ENCODE measurements at regions not wholly inside any gene's neighbourhood (a gene's known extent, or its start where the extent isn't known, plus 50 kb on each side); places are given as distances from the start of the nearest gene placed in this dataset.
"Not testable (repeated sequence)": the region's sequence is repeated elsewhere in the genome, so short reads cannot be mapped to it uniquely, and the experiment has no call there.

GRCh38 chr16:85203462-85203813, 91.2 kb upstream of the CIBAR2 start:
- no peak for DNase-seq

GRCh38 chr16:85204242-85205010, 92.2 kb upstream of the CIBAR2 start:
- DNase-seq, result peak; percentile 86

- DNase-seq, result not testable (repeated sequence)
Measured at GRCh38 chr16:85205257-85205656, 93.0 kb upstream of the CIBAR2 start.

GRCh38 chr16:85205747-85206471, 93.6 kb upstream of the CIBAR2 start:
- DNase-seq, result peak; percentile 45

- DNase-seq, result no peak
Measured at GRCh38 chr16:85206472-85207356, 94.4 kb upstream of the CIBAR2 start.

GRCh38 chr16:85207357-85207921, 95.2 kb upstream of the CIBAR2 start:
- no peak for DNase-seq

- no peak for DNase-seq
Measured at GRCh38 chr16:85208181-85208580, 95.9 kb upstream of the CIBAR2 start.

- DNase-seq, result no peak
Measured at GRCh38 chr16:85208643-85209520, 96.6 kb upstream of the CIBAR2 start.

- no peak for DNase-seq
Measured at GRCh38 chr16:85209526-85210121, 97.4 kb upstream of the CIBAR2 start.

GRCh38 chr16:85210423-85211169, 98.3 kb upstream of the CIBAR2 start:
- DNase-seq, result peak; percentile 83

GRCh38 chr16:85211271-85211801, 99.1 kb upstream of the CIBAR2 start:
- peak; percentile 65 for DNase-seq

- no peak for DNase-seq
Measured at GRCh38 chr16:85213926-85214675, 101.8 kb upstream of the CIBAR2 start.

- DNase-seq, result no peak
Measured at GRCh38 chr16:85215478-85216118, 103.3 kb upstream of the CIBAR2 start.

- DNase-seq, result no peak
Measured at GRCh38 chr16:85216522-85217375, 104.5 kb upstream of the CIBAR2 start.

GRCh38 chr16:85220125-85220839, 108.0 kb upstream of the CIBAR2 start:
- peak; percentile 87 for DNase-seq

GRCh38 chr16:85220964-85221731, 108.9 kb upstream of the CIBAR2 start:
- no peak for DNase-seq
